T-helper 2 cell treated with Interferon-gamma antibody and Interleukin-4, amounts not matched to agents 100 ng/mL and 5 ng/mL, for 36 hours (primary cell): ENCODE measurements at regions not wholly inside any gene's neighbourhood (a gene's known extent, or its start where the extent isn't known, plus 50 kb on each side); places are given as distances from the start of the nearest gene placed in this dataset.
"Not testable (repeated sequence)": the region's sequence is repeated elsewhere in the genome, so short reads cannot be mapped to it uniquely, and the experiment has no call there.

Experiments
- intact Hi-C: fragments of 100-400 bp; cut with micrococcal nuclease; formaldehyde crosslinking; loops from one replicate; pipeline ENCODE4 v1.15.1; 2023

DNA sequence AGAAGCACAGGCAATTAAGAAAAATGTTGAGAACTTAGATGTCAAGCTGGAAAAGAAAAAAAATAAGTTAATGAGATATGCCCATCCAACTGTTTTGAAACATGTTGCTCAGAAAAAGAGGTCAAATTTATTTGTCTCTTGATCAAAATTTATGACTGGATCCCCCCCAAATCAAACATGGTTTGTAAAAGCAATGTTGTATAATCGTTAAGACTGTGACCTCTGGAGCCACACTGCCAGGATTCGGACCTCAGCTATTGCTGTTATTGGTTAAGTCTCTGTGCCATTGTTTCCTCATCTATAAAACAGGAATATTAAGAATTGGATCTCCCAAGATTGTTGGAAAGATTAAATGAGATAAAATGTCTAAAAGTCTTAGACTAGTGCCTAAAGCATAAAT lies 51.9 kb upstream of the LRRK2 start:
- intact Hi-C loops, result no loop called here

DNA sequence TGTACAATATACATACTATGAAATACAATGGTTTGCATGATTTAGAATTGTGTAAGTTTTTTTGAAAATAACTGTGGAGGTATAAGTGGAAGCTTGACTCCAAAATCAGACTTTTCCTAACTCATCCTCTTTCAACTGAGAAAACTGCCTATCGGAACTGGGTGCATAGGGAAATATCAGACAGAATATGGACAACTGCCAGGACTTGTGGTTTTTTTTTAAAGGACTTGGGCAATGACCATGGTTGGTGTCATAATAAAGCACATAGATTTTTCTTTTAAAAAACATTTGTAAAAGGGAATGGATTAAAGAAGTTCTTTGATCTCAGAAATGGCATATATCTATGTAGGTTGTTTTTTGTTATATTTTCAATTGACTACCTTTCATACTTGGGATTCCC lies 53.3 kb upstream of the LRRK2 start:
- intact Hi-C loops, result no loop called here

GRCh38 chr12:40171066-40171465 lies 53.7 kb upstream of the LRRK2 start:
- intact Hi-C loops, result no loop called here

- intact Hi-C loops, result no loop called here
Observed at GRCh38 chr12:40170593-40170992, 54.2 kb upstream of the LRRK2 start.

DNA sequence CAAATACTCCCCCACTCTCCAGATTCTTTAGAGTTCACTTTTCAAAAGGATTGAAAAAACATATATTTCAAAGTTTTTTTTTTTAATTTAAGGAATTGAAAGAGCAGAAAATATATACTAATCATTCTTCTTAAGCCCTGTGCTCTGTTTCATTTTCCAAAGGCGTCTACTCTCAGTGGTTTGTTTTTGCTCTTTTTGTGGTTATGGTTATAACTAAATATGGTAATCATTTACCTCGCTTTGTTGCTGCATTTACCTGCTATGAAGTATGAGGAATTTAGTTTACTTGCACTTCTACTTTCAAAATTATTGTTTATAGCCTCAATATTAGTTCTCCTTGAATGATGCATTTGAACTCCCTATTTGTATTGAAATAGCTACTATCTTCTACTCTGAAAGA lies 55.9 kb upstream of the LRRK2 start:
- intact Hi-C loops, result loop anchor here (1.0 kb wide), 1 partner anchor 62 kb away; no protein-coding TSS in a partner anchor

DNA sequence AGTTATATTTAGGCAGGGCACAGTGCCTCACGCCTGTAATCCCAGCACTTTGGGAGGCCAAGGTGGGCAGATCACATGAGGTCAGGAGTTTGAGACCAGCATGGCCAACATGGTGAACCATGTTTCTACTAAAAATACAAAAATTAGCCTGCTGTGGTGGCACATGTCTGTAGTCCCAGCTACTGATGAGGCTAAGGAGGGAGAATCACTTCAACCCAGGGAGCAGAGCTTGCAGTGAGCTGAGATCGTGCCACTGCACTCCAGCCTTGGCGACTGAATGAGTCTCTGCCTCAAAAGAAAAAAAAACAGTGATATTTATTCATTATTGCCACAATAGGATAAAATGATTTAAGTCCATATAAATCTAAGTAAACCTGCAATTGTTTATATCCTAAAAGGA lies 56.4 kb upstream of the LRRK2 start:
- intact Hi-C loops, result not testable (repeated sequence)

DNA sequence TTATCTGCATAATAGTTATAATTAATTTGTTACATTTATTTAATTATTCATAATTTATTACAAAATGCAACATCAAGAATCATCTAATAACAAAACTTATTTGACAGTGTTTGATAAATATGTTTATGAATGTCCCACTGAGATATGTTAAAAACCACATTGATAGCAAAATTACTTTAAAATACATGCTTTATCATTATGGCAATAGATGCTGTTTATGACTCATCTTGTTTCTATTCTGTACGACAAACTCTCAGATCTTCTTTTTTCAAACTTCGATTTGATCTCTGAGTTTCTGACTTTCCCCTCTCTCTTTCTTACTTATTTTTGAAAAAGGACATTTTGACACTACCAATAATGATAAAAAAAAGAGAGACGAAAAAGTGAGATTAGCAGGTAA lies 56.8 kb upstream of the LRRK2 start:
- intact Hi-C loops, result no loop called here

GRCh38 chr12:40165179-40165578 lies 59.3 kb upstream of the SLC2A13 start:
- intact Hi-C loops, result no loop called here

- intact Hi-C loops, result no loop called here
Observed at GRCh38 chr12:40164034-40164433, 58.2 kb upstream of the SLC2A13 start.

- intact Hi-C loops, result no loop called here
Observed at GRCh38 chr12:40162033-40162432, 56.2 kb upstream of the SLC2A13 start.

DNA sequence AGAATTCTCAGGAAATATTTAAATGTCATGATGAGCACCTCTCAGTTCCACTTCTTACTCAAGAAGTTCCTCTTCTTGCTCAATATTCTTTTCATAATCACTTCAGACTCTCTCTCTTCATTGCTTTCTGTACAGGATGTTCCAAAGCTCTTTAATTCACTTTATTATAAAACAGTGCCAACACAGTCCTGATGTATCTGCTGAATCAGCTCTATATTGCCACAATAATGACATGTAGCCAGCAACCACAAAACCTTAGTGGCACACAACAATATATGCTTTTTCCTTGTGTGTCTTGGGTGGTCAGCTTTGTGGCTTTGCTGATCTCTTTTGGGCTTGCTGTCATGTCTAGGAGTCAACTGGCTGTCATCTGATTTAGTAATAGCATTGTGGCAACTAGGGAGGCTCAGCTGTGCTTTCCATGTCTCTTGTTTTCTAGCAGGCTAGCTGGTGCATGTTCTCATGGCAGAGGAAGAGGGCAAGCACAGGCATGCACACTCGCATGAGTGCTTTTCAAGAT lies 52.8 kb upstream of the SLC2A13 start:
- intact Hi-C loops, result no loop called here

- intact Hi-C loops, result no loop called here
Observed at GRCh38 chr12:40157336-40157735, 51.5 kb upstream of the SLC2A13 start.

GRCh38 chr12:40156021-40156764 lies 50.3 kb upstream of the SLC2A13 start:
- intact Hi-C loops, result no loop called here
